VCaP (cell line): ENCODE measurements at regions not wholly inside any gene's neighbourhood (a gene's known extent, or its start where the extent isn't known, plus 50 kb on each side); places are given as distances from the start of the nearest gene placed in this dataset.

ENCODE experiments used
- H3K27ac ChIP-seq: fragments of 450-650 bp; 2 replicates; pipeline ENCODE4 v1.5.1; 2017
- TF ChIP-seq, protein P1 (sequence below): fragments of 450-650 bp; conservative IDR thresholded peaks from 2 replicates; pipeline ENCODE4 v1.5.1; 2017; ENCODE audit warnings: mild to moderate bottlenecking, moderate library complexity

DNA sequence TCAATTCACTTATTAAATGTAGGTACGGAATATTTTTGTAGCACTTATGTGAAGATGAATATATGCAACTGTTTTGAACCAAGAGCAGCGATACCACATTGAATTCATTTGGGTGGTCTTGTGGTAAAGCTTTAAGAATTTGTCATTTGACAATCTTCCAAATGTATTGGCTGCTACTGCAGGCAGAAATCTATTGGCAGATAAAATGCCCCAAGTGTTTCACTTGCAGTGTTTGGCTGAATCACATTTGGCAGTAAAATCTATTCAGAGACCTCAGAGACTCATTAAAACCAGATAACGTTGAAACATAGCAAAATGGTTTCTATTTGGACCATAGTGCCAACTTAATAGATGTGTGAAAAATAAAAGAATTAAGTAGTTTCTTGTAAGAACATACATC, 303.4 kb downstream of the FGF13 start:
- TF ChIP-seq, protein P1, sequence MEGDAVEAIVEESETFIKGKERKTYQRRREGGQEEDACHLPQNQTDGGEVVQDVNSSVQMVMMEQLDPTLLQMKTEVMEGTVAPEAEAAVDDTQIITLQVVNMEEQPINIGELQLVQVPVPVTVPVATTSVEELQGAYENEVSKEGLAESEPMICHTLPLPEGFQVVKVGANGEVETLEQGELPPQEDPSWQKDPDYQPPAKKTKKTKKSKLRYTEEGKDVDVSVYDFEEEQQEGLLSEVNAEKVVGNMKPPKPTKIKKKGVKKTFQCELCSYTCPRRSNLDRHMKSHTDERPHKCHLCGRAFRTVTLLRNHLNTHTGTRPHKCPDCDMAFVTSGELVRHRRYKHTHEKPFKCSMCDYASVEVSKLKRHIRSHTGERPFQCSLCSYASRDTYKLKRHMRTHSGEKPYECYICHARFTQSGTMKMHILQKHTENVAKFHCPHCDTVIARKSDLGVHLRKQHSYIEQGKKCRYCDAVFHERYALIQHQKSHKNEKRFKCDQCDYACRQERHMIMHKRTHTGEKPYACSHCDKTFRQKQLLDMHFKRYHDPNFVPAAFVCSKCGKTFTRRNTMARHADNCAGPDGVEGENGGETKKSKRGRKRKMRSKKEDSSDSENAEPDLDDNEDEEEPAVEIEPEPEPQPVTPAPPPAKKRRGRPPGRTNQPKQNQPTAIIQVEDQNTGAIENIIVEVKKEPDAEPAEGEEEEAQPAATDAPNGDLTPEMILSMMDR = no peak
- no peak overlapping the region for H3K27ac ChIP-seq

DNA sequence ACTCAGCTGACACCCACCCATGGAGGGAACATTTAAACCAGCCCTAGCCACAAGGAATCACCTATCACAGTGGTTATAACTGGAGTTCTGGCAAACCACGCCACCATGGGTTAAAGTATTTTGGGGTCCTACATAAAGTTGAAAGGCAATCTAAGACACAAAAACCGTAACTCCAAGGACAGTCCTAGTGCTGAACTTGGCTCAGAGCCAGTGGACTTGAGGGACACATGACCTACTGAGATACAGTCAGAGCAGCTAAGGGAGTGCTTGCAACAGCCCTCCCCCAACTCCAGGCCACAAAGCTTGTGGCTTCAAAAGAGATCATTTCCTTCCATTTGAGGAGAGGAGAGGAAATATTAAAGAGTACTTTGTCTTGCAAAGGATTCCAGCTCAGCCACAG, 300.5 kb downstream of the FGF13 start:
- no peak overlapping the region for H3K27ac ChIP-seq
- TF ChIP-seq, protein P1 = no peak
